ENCODE measurements at regions not wholly inside any gene's neighbourhood (a gene's known extent, or its start where the extent isn't known, plus 50 kb on each side); places are given as distances from the start of the nearest gene placed in this dataset.
"Not testable (repeated sequence)": the region's sequence is repeated elsewhere in the genome, so short reads cannot be mapped to it uniquely, and the experiment has no call there.

DNA sequence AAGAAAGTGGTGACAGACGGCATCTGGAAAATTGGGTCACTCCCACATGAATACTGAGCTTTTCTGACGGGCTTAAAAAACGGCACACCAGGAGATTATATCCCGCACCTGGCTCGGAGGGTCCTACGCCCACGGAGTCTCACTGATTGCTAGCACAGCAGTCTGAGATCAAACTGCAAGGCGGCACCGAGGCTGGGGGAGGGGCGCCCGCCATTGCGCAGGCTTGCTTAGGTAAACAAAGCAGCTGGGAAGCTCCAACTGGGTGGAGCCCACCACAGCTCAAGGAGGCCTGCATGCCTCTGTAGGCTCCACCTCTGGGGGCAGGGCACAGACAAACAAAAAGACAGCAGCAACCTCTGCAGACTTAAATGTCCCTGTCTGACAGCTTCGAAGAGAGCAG lies 966.2 kb upstream of the USP15 start:
- not testable (repeated sequence) for TF ChIP-seq POLR2A (IDR thresholded peaks at IDR 0.05; ENCODE audit: borderline replicate concordance, extremely low read depth, insufficient read depth, insufficient read length); EZH2 (IDR thresholded peaks at IDR 0.05); REST (IDR thresholded peaks at IDR 0.05; ENCODE audit: low read depth); TCF7L2 (IDR thresholded peaks at IDR 0.05; ENCODE audit: borderline replicate concordance, extremely low read depth, insufficient read depth, insufficient read length)
- TF ChIP-seq, protein P1, sequence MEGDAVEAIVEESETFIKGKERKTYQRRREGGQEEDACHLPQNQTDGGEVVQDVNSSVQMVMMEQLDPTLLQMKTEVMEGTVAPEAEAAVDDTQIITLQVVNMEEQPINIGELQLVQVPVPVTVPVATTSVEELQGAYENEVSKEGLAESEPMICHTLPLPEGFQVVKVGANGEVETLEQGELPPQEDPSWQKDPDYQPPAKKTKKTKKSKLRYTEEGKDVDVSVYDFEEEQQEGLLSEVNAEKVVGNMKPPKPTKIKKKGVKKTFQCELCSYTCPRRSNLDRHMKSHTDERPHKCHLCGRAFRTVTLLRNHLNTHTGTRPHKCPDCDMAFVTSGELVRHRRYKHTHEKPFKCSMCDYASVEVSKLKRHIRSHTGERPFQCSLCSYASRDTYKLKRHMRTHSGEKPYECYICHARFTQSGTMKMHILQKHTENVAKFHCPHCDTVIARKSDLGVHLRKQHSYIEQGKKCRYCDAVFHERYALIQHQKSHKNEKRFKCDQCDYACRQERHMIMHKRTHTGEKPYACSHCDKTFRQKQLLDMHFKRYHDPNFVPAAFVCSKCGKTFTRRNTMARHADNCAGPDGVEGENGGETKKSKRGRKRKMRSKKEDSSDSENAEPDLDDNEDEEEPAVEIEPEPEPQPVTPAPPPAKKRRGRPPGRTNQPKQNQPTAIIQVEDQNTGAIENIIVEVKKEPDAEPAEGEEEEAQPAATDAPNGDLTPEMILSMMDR (IDR thresholded peaks at IDR 0.05 in 2 of 3, conservative IDR thresholded peaks at IDR 0.05 in 1 of 3; ENCODE audit: borderline replicate concordance in 1 of 3, insufficient read depth in 1 of 3, low read depth in 2 of 3, low read length in 2 of 3) = not testable (repeated sequence)
- TF ChIP-seq, protein P2, sequence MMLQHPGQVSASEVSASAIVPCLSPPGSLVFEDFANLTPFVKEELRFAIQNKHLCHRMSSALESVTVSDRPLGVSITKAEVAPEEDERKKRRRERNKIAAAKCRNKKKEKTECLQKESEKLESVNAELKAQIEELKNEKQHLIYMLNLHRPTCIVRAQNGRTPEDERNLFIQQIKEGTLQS (IDR thresholded peaks at IDR 0.05) = not testable (repeated sequence)
